ENCODE measurements at regions not wholly inside any gene's neighbourhood (a gene's known extent, or its start where the extent isn't known, plus 50 kb on each side); places are given as distances from the start of the nearest gene placed in this dataset.

- no peak for FAIRE-seq
- no peak for DNase-seq
- WGBS, 3 donors, result 67 to 80% (median 80%) methylated on average over 3 of the region's 3 CpGs
- Histone ChIP-seq H3K27me3 (ENCODE audit: control insufficient read depth in 3 of 3, insufficient read depth in 3 of 3, low read length in 3 of 3) (no peaks in the 10 kb centered on the region), H3K36me3 (ENCODE audit: control insufficient read depth in 3 of 3, insufficient read depth in 2 of 3, low read depth in 1 of 3, low read length in 3 of 3) (peaks cover 0 to 3% (median 0%) of the 10 kb centered on the region in 3 donors), H3K4me1 (ENCODE audit: control insufficient read depth in 3 of 3, insufficient read depth in 2 of 3, low read depth in 1 of 3, low read length in 2 of 3) (peaks cover 0 to 13% (median 0%) of the 10 kb centered on the region in 3 donors), H3K4me3 (ENCODE audit: low read depth in 1 of 3, low read length in 3 of 3) (no peak overlapping the region), H3K9me3 (ENCODE audit: control insufficient read depth in 2 of 2, insufficient read depth in 1 of 2, low read depth in 1 of 2, low read length in 1 of 2) (no peaks in the 10 kb centered on the region), H3K27ac (ENCODE audit: low read depth in 1 of 3, low read length in 2 of 3) (peak overlapping the region in 1 of 3 donors; percentile 37)
These were observed 49.7 kb downstream of the SIPA1L2 start for GRCh38 chr1:232579958-232580941.

- 34 to 55% (median 45%) methylated on average over 1 of the region's 1 CpG for WGBS, 3 donors
- Histone ChIP-seq H3K27ac (ENCODE audit: low read depth in 1 of 3, low read length in 2 of 3) (peak overlapping the region in 1 of 3 donors; percentile 90), H3K36me3 (ENCODE audit: control insufficient read depth in 3 of 3, insufficient read depth in 2 of 3, low read depth in 1 of 3, low read length in 3 of 3) (peaks cover 0 to 3% (median 0%) of the 10 kb centered on the region in 3 donors), H3K4me1 (ENCODE audit: control insufficient read depth in 3 of 3, insufficient read depth in 2 of 3, low read depth in 1 of 3, low read length in 2 of 3) (peaks cover 0 to 13% (median 0%) of the 10 kb centered on the region in 3 donors), H3K9me3 (ENCODE audit: control insufficient read depth in 2 of 2, insufficient read depth in 1 of 2, low read depth in 1 of 2, low read length in 1 of 2) (no peaks in the 10 kb centered on the region), H3K27me3 (ENCODE audit: control insufficient read depth in 3 of 3, insufficient read depth in 3 of 3, low read length in 3 of 3) (no peaks in the 10 kb centered on the region), H3K4me3 (ENCODE audit: low read depth in 1 of 3, low read length in 3 of 3) (no peak overlapping the region)
- no peak for DNase-seq
- no peak for FAIRE-seq
These were observed 50.5 kb downstream of the SIPA1L2 start for GRCh38 chr1:232579466-232579865.

GRCh38 chr1:232578651-232579195 lies 51.2 kb downstream of the SIPA1L2 start:
- no peak for FAIRE-seq
- Histone ChIP-seq H3K4me3 (ENCODE audit: low read depth in 1 of 3, low read length in 3 of 3) (no peak overlapping the region), H3K27me3 (ENCODE audit: control insufficient read depth in 3 of 3, insufficient read depth in 3 of 3, low read length in 3 of 3) (no peaks in the 10 kb centered on the region), H3K4me1 (ENCODE audit: control insufficient read depth in 3 of 3, insufficient read depth in 2 of 3, low read depth in 1 of 3, low read length in 2 of 3) (peaks cover 0 to 13% (median 0%) of the 10 kb centered on the region in 3 donors), H3K9me3 (ENCODE audit: control insufficient read depth in 2 of 2, insufficient read depth in 1 of 2, low read depth in 1 of 2, low read length in 1 of 2) (no peaks in the 10 kb centered on the region), H3K36me3 (ENCODE audit: control insufficient read depth in 3 of 3, insufficient read depth in 2 of 3, low read depth in 1 of 3, low read length in 3 of 3) (peaks cover 0 to 3% (median 0%) of the 10 kb centered on the region in 3 donors), H3K27ac (ENCODE audit: low read depth in 1 of 3, low read length in 2 of 3) (peak overlapping the region in 2 of 3 donors; percentile 6 to 90)
- DNase-seq, result peak in 1 of 2 donors; percentile 42
- WGBS, 3 donors, result 49 to 71% (median 66%) methylated on average over 3 of the region's 3 CpGs

- FAIRE-seq (no peak), DNase-seq (no peak)
- Histone ChIP-seq H3K27me3 (ENCODE audit: control insufficient read depth in 3 of 3, insufficient read depth in 3 of 3, low read length in 3 of 3) (no peaks in the 10 kb centered on the region), H3K4me1 (ENCODE audit: control insufficient read depth in 3 of 3, insufficient read depth in 2 of 3, low read depth in 1 of 3, low read length in 2 of 3) (peaks cover 0 to 13% (median 0%) of the 10 kb centered on the region in 3 donors), H3K36me3 (ENCODE audit: control insufficient read depth in 3 of 3, insufficient read depth in 2 of 3, low read depth in 1 of 3, low read length in 3 of 3) (peaks cover 0 to 3% (median 0%) of the 10 kb centered on the region in 3 donors), H3K27ac (ENCODE audit: low read depth in 1 of 3, low read length in 2 of 3) (no peak overlapping the region), H3K4me3 (ENCODE audit: low read depth in 1 of 3, low read length in 3 of 3) (no peak overlapping the region), H3K9me3 (ENCODE audit: control insufficient read depth in 2 of 2, insufficient read depth in 1 of 2, low read depth in 1 of 2, low read length in 1 of 2) (no peaks in the 10 kb centered on the region)
- WGBS, 3 donors, result 72 to 87% (median 84%) methylated on average over 2 of the region's 2 CpGs
These were observed 52.2 kb downstream of the SIPA1L2 start for GRCh38 chr1:232577772-232578171.

- Histone ChIP-seq H3K9me3 (ENCODE audit: control insufficient read depth in 2 of 2, insufficient read depth in 1 of 2, low read depth in 1 of 2, low read length in 1 of 2) (no peaks in the 10 kb centered on the region), H3K36me3 (ENCODE audit: control insufficient read depth in 3 of 3, insufficient read depth in 2 of 3, low read depth in 1 of 3, low read length in 3 of 3) (peaks cover 0 to 3% (median 0%) of the 10 kb centered on the region in 3 donors), H3K27me3 (ENCODE audit: control insufficient read depth in 3 of 3, insufficient read depth in 3 of 3, low read length in 3 of 3) (no peaks in the 10 kb centered on the region), H3K4me3 (ENCODE audit: low read depth in 1 of 3, low read length in 3 of 3) (no peak overlapping the region), H3K4me1 (ENCODE audit: control insufficient read depth in 3 of 3, insufficient read depth in 2 of 3, low read depth in 1 of 3, low read length in 2 of 3) (peaks cover 0 to 13% (median 0%) of the 10 kb centered on the region in 3 donors), H3K27ac (ENCODE audit: low read depth in 1 of 3, low read length in 2 of 3) (no peak overlapping the region)
- no peak for FAIRE-seq
- DNase-seq, result no peak
- WGBS, 3 donors, result 63 to 87% (median 78%) methylated on average over 8 of the region's 8 CpGs
These were observed 53.4 kb downstream of the SIPA1L2 start for GRCh38 chr1:232576537-232576936.

- Histone ChIP-seq H3K4me3 (ENCODE audit: low read depth in 1 of 3, low read length in 3 of 3) (no peak overlapping the region), H3K27ac (ENCODE audit: low read depth in 1 of 3, low read length in 2 of 3) (no peak overlapping the region), H3K9me3 (ENCODE audit: control insufficient read depth in 2 of 2, insufficient read depth in 1 of 2, low read depth in 1 of 2, low read length in 1 of 2) (no peaks in the 10 kb centered on the region), H3K27me3 (ENCODE audit: control insufficient read depth in 3 of 3, insufficient read depth in 3 of 3, low read length in 3 of 3) (no peaks in the 10 kb centered on the region), H3K36me3 (ENCODE audit: control insufficient read depth in 3 of 3, insufficient read depth in 2 of 3, low read depth in 1 of 3, low read length in 3 of 3) (no peaks in the 10 kb centered on the region), H3K4me1 (ENCODE audit: control insufficient read depth in 3 of 3, insufficient read depth in 2 of 3, low read depth in 1 of 3, low read length in 2 of 3) (peaks cover 0 to 13% (median 0%) of the 10 kb centered on the region in 3 donors)
- FAIRE-seq (no peak), DNase-seq (no peak)
- 71 to 85% (median 78%) methylated on average over 5 of the region's 5 CpGs for WGBS, 3 donors
These were observed 54.2 kb downstream of the SIPA1L2 start for GRCh38 chr1:232575763-232576040.

GRCh38 chr1:232574889-232575762 lies 54.8 kb downstream of the SIPA1L2 start:
- Histone ChIP-seq H3K4me1 (ENCODE audit: control insufficient read depth in 3 of 3, insufficient read depth in 2 of 3, low read depth in 1 of 3, low read length in 2 of 3) (peaks cover 0 to 13% (median 0%) of the 10 kb centered on the region in 3 donors), H3K4me3 (ENCODE audit: low read depth in 1 of 3, low read length in 3 of 3) (no peak overlapping the region), H3K9me3 (ENCODE audit: control insufficient read depth in 2 of 2, insufficient read depth in 1 of 2, low read depth in 1 of 2, low read length in 1 of 2) (no peaks in the 10 kb centered on the region), H3K27me3 (ENCODE audit: control insufficient read depth in 3 of 3, insufficient read depth in 3 of 3, low read length in 3 of 3) (no peaks in the 10 kb centered on the region), H3K36me3 (ENCODE audit: control insufficient read depth in 3 of 3, insufficient read depth in 2 of 3, low read depth in 1 of 3, low read length in 3 of 3) (no peaks in the 10 kb centered on the region), H3K27ac (ENCODE audit: low read depth in 1 of 3, low read length in 2 of 3) (no peak overlapping the region)
- no peak for FAIRE-seq
- WGBS, 3 donors, result 69 to 78% (median 76%) methylated on average over 12 of the region's 12 CpGs
- no peak for DNase-seq

GRCh38 chr1:232574077-232574476 lies 55.9 kb downstream of the SIPA1L2 start:
- no peak for DNase-seq
- Histone ChIP-seq H3K4me1 (ENCODE audit: control insufficient read depth in 3 of 3, insufficient read depth in 2 of 3, low read depth in 1 of 3, low read length in 2 of 3) (peaks cover 0 to 6% (median 0%) of the 10 kb centered on the region in 3 donors), H3K27me3 (ENCODE audit: control insufficient read depth in 3 of 3, insufficient read depth in 3 of 3, low read length in 3 of 3) (no peaks in the 10 kb centered on the region), H3K4me3 (ENCODE audit: low read depth in 1 of 3, low read length in 3 of 3) (no peak overlapping the region), H3K36me3 (ENCODE audit: control insufficient read depth in 3 of 3, insufficient read depth in 2 of 3, low read depth in 1 of 3, low read length in 3 of 3) (no peaks in the 10 kb centered on the region), H3K9me3 (ENCODE audit: control insufficient read depth in 2 of 2, insufficient read depth in 1 of 2, low read depth in 1 of 2, low read length in 1 of 2) (no peaks in the 10 kb centered on the region), H3K27ac (ENCODE audit: low read depth in 1 of 3, low read length in 2 of 3) (no peak overlapping the region)
- WGBS, 3 donors, result 86 to 96% (median 95%) methylated on average over 3 of the region's 3 CpGs
- FAIRE-seq, result no peak

Data from small intestine (tissue), 7 donors.